SK-N-SH (cell line): ENCODE measurements at regions not wholly inside any gene's neighbourhood (a gene's known extent, or its start where the extent isn't known, plus 50 kb on each side); places are given as distances from the start of the nearest gene placed in this dataset.

Experiments
- CTCF ChIA-PET: fragments of 300-600, 350-600 bp; formaldehyde crosslinking; extraction: SDS; loops from one replicate; lab custom pipeline; 2021; lab: Yijun Ruan, JAX
- POLR2A ChIA-PET: fragments of 350-600 bp; sonication (Branson Sonifier 250); formaldehyde crosslinking; extraction: SDS; loops from one replicate; lab custom pipeline; 2020; ENCODE audit warnings: antibody characterized with exemption, inconsistent platforms; lab: Yijun Ruan, JAX
- DNase-seq: peaks from one replicate; pipeline ENCODE4 v3.0.0; 2012
- H2AFZ ChIP-seq: fragments of 200-600 bp; sonication (generic); 2 replicates; pipeline ENCODE4 v1.8.1; 2016; ENCODE audit warnings: antibody characterized with exemption, mild to moderate bottlenecking, low read depth
- H3F3A ChIP-seq: fragments of 200-600 bp; sonication (generic); replicated peaks from 2 replicates; pipeline ENCODE3; 2016; ENCODE audit warnings: antibody characterized with exemption, mild to moderate bottlenecking; ENCODE audit not compliant: insufficient read depth
- H3K27ac ChIP-seq, 2 experiments: fragments of 200-500 bp in 1 of 2; fragments of 200-600 bp in 1 of 2; sonication (Bioruptor generic) in 1 of 2; sonication (generic), shearing (Covaris generic) in 1 of 2; 2 replicates each; pipeline versions ENCODE4 v1.5.1 to v1.6.1; 2014 to 2016; ENCODE audit warnings: low read depth in 2 of 2, inconsistent platforms in 1 of 2, low read length in 1 of 2, mild to moderate bottlenecking in 1 of 2, mixed read lengths in 1 of 2
- H3K27me3 ChIP-seq: fragments of 200-600 bp; sonication (generic), shearing (Covaris generic); 2 replicates; pipeline ENCODE4 v1.6.1; 2016; ENCODE audit warnings: mixed run types; ENCODE audit not compliant: insufficient read depth
- H3K36me3 ChIP-seq, 2 experiments: fragments of 200-500 bp in 1 of 2; fragments of 200-600 bp in 1 of 2; sonication (Bioruptor generic) in 1 of 2; sonication (generic) in 1 of 2; replicated peaks in 1 of 2; 2 replicates each; pipeline versions ENCODE3 to v1.5.1; 2014 to 2016; ENCODE audit warnings: low read length in 1 of 2, mild to moderate bottlenecking in 1 of 2; ENCODE audit not compliant: insufficient read depth in 2 of 2, control insufficient read depth in 1 of 2
- H3K4me1 ChIP-seq, 2 experiments: fragments of 200-500 bp in 1 of 2; fragments of 200-600 bp in 1 of 2; sonication (Bioruptor generic) in 1 of 2; sonication (generic), shearing (Covaris generic) in 1 of 2; 2 replicates each; pipeline versions ENCODE4 v1.5.1 to v1.6.1; 2014 to 2016; ENCODE audit warnings: low read depth in 1 of 2, low read length in 1 of 2, mixed run types in 1 of 2; ENCODE audit not compliant: insufficient read depth in 2 of 2, control insufficient read depth in 1 of 2
- H3K4me2 ChIP-seq: fragments of 200-600 bp; sonication (generic), shearing (Covaris generic); 2 replicates; pipeline ENCODE4 v1.6.1; 2017; ENCODE audit warnings: mixed run types
- H3K4me3 ChIP-seq, 2 experiments: fragments of 200-500 bp in 1 of 2; fragments of 200-600 bp in 1 of 2; sonication (Bioruptor generic) in 1 of 2; sonication (generic), shearing (Covaris generic) in 1 of 2; 2 replicates each; pipeline versions ENCODE4 v1.5.1 to v1.8.1; 2014 to 2016; ENCODE audit warnings: low read depth in 2 of 2, inconsistent platforms in 1 of 2, low read length in 1 of 2, mild to moderate bottlenecking in 1 of 2, mixed read lengths in 1 of 2, moderate library complexity in 1 of 2
- H3K79me2 ChIP-seq: fragments of 200-600 bp; sonication (generic); 2 replicates; pipeline ENCODE4 v1.8.1; 2017; ENCODE audit warnings: mild to moderate bottlenecking; ENCODE audit not compliant: insufficient read depth
- H3K9ac ChIP-seq: fragments of 200-600 bp; sonication (generic); 2 replicates; pipeline ENCODE4 v1.6.1; 2017; ENCODE audit warnings: mixed run types
- H3K9me2 ChIP-seq: fragments of 200-600 bp; sonication (generic); 2 replicates; pipeline ENCODE4 v1.6.1; 2017; ENCODE audit warnings: mixed run types
- H3K9me3 ChIP-seq: fragments of 200-600 bp; sonication (generic); 2 replicates; pipeline ENCODE4 v1.6.1; 2017; ENCODE audit warnings: mixed run types, mild to moderate bottlenecking, moderate library complexity
- H4K20me1 ChIP-seq: fragments of 200-600 bp; sonication (generic); 2 replicates; pipeline ENCODE4 v1.6.1; 2017; ENCODE audit warnings: mild to moderate bottlenecking, mixed run types; ENCODE audit not compliant: insufficient read depth
- CHD2 ChIP-seq: fragments of 150-350 bp; IDR thresholded peaks from 2 replicates; pipeline ENCODE4 v1.6.1; 2018; ENCODE audit warnings: low read length; ENCODE audit not compliant: partially characterized antibody
- CTCF ChIP-seq: fragments of 200-600 bp; sonication (generic); IDR thresholded peaks from 2 replicates; pipeline ENCODE4 v1.6.1; 2017; ENCODE audit warnings: antibody characterized with exemption, mild to moderate bottlenecking, moderate library complexity
- ELF1 ChIP-seq: IDR thresholded peaks from 2 replicates; pipeline ENCODE4 v1.4.0; 2012
- EZH2phosphoT487 ChIP-seq: fragments of 200-600 bp; sonication (generic); IDR thresholded peaks from 2 replicates; pipeline ENCODE4 v1.6.1; 2017; ENCODE audit warnings: low read depth, mixed run types, mild to moderate bottlenecking, antibody characterized with exemption, moderate library complexity, borderline replicate concordance
- FOSL2 ChIP-seq: IDR thresholded peaks from 2 replicates; pipeline ENCODE4 v1.4.0; 2012; ENCODE audit warnings: low read depth, mild to moderate bottlenecking, moderate library complexity, borderline replicate concordance
- FOXJ3 ChIP-seq: sonication (generic); formaldehyde crosslinking; IDR thresholded peaks from 2 replicates; pipeline ENCODE4 v1.5.1; 2020; ENCODE audit warnings: mild to moderate bottlenecking, missing genetic modification reagents
- FOXM1 ChIP-seq: IDR thresholded peaks from 2 replicates; pipeline ENCODE4 v1.4.0; 2012; ENCODE audit warnings: low read depth, mild to moderate bottlenecking
- GATA2 ChIP-seq: sonication (generic); formaldehyde crosslinking; IDR thresholded peaks from 2 replicates; pipeline ENCODE4 v1.5.0; 2020; ENCODE audit warnings: mild to moderate bottlenecking, missing genetic modification reagents
- IRF3 ChIP-seq: fragments of 150-350 bp; IDR thresholded peaks from 2 replicates; pipeline ENCODE4 v1.6.1; 2016; ENCODE audit warnings: mild to moderate bottlenecking, low read depth, low read length
- MXI1 ChIP-seq: IDR thresholded peaks from 2 replicates; pipeline ENCODE4 v1.6.1; 2012; ENCODE audit warnings: mild to moderate bottlenecking, low read depth, low read length, improper control_type of control experiment
- NFIC ChIP-seq: IDR thresholded peaks from 2 replicates; pipeline ENCODE4 v1.4.0; 2012; ENCODE audit warnings: borderline replicate concordance
- POLR2AphosphoS5 ChIP-seq: IDR thresholded peaks from 2 replicates; pipeline ENCODE4 v1.6.1; 2012; ENCODE audit warnings: low read depth, low read length
- RAD21 ChIP-seq: IDR thresholded peaks from 2 replicates; pipeline ENCODE4 v1.6.1; 2012; ENCODE audit warnings: mild to moderate bottlenecking, low read length
- RXRA ChIP-seq: IDR thresholded peaks from 2 replicates; pipeline ENCODE4 v1.4.0; 2012; ENCODE audit warnings: low read depth, mild to moderate bottlenecking, borderline replicate concordance
- TAF1 ChIP-seq: IDR thresholded peaks from 2 replicates; pipeline ENCODE4 v1.6.1; 2012; ENCODE audit warnings: low read depth, mild to moderate bottlenecking, low read length, moderate library complexity, borderline replicate concordance
- TCF12 ChIP-seq: IDR thresholded peaks from 2 replicates; pipeline ENCODE4 v1.4.0; 2012
- USF2 ChIP-seq: fragments of 150-350 bp; IDR thresholded peaks from 2 replicates; pipeline ENCODE4 v1.6.1; 2017; ENCODE audit warnings: antibody characterized with exemption, low read length, low read depth, borderline replicate concordance
- ZBTB33 ChIP-seq: IDR thresholded peaks from 2 replicates; pipeline ENCODE4 v1.4.0; 2012; ENCODE audit warnings: low read depth, borderline replicate concordance
- WGBS: methylation state at CpG from one replicate; pipeline ENCODE4 v1.1.6; 2017; ENCODE audit warnings: low lambda C conversion rate; 5-methylcytosine and 5-hydroxymethylcytosine counted together

- Histone ChIP-seq H3K4me2 (no peak overlapping the region), H3K9ac (no peak overlapping the region), H3K9me2 (no peaks in the 10 kb centered on the region), H3K27me3 (no peaks in the 10 kb centered on the region; the same call in 1 of the 2 replicates), H3F3A (no peaks in the 10 kb centered on the region), H2AFZ (no peak overlapping the region), H3K79me2 (no peaks in the 10 kb centered on the region), H3K36me3 (no peaks in the 10 kb centered on the region), H3K9me3 (no peaks in the 10 kb centered on the region), H3K4me1 (peaks cover 0 to 15% of the 10 kb centered on the region in 2 experiments; a peak in 1 of 4 replicates), H4K20me1 (no peaks in the 10 kb centered on the region), H3K4me3 (no peak overlapping the region), H3K27ac (no peak overlapping the region)
- no peak for DNase-seq
- WGBS, result 0% methylated on average over 1 of the region's 1 CpG
- ChIA-PET POLR2A (no interaction called here), CTCF (interaction anchor here (0.6 to 1.4 kb wide), 4 partner anchors 8 to 85 kb away, joined by 3 to 4 read pairs (median 3); no protein-coding TSS in a partner anchor)
- TF ChIP-seq GATA2 (CRISPR knock-in tag) (no peak), ELF1 (no peak), IRF3 (no peak), CTCF (no peak), POLR2AphosphoS5 (no peak), USF2 (no peak), CHD2 (no peak)
Measured at GRCh38 chr2:120595739-120596138, 139.9 kb upstream of the GLI2 start.

GRCh38 chr2:120596191-120596811 is 139.4 kb upstream of the GLI2 start:
- Histone ChIP-seq H4K20me1 (no peaks in the 10 kb centered on the region), H3K27me3 (no peaks in the 10 kb centered on the region; the same call in 1 of the 2 replicates), H3K4me3 (no peak overlapping the region), H3K9ac (no peak overlapping the region), H3F3A (no peaks in the 10 kb centered on the region), H3K9me2 (no peaks in the 10 kb centered on the region), H3K4me1 (peaks cover 0 to 9% of the 10 kb centered on the region in 2 experiments; a peak in 1 of 4 replicates), H3K36me3 (no peaks in the 10 kb centered on the region), H3K9me3 (no peaks in the 10 kb centered on the region), H3K27ac (no peak overlapping the region; a peak in 1 of 4 replicates), H2AFZ (no peak overlapping the region), H3K4me2 (no peak overlapping the region), H3K79me2 (no peaks in the 10 kb centered on the region)
- peak; percentile 44 for DNase-seq
- POLR2A ChIA-PET, result no interaction called here
- 46% methylated on average over 11 of the region's 16 CpGs for WGBS
- CTCF ChIA-PET, result interaction anchor here (1.0 to 1.4 kb wide), 3 partner anchors 8 to 16 kb away, joined by 3 to 4 read pairs (median 3); no protein-coding TSS in a partner anchor
- TF ChIP-seq FOXJ3 (CRISPR knock-in tag) (no peak), RAD21 (no peak), FOXM1 (no peak), MXI1 (no peak), USF2 (no peak), ZBTB33 (no peak), GATA2 (CRISPR knock-in tag) (no peak), TAF1 (no peak), NFIC (no peak), RXRA (no peak), TCF12 (no peak), POLR2AphosphoS5 (no peak), IRF3 (no peak), ELF1 (no peak), FOSL2 (no peak), EZH2phosphoT487 (no peak)
